ENCODE measurements at regions not wholly inside any gene's neighbourhood (a gene's known extent, or its start where the extent isn't known, plus 50 kb on each side); places are given as distances from the start of the nearest gene placed in this dataset.

- Histone ChIP-seq H3K4me3 (ENCODE audit: low read length) (no peak overlapping the region), H3K27ac (ENCODE audit: low read length) (no peak overlapping the region), H3K36me3 (ENCODE audit: control insufficient read depth, insufficient read depth, low read length) (no peaks in the 10 kb centered on the region), H3K27me3 (ENCODE audit: control insufficient read depth, insufficient read depth, low read length) (no peaks in the 10 kb centered on the region), H3K4me1 (ENCODE audit: control insufficient read depth, insufficient read depth, low read length) (no peaks in the 10 kb centered on the region), H3K9me3 (ENCODE audit: control insufficient read depth, insufficient read depth, low read length) (no peaks in the 10 kb centered on the region)
- no CpG with 5 or more reads among the region's 2 CpGs for whole genome bisulfite sequencing (ENCODE audit: insufficient coverage, insufficient read length)
- no peak for DNase-seq (ENCODE audit: low read depth, low spot score)
Measured at GRCh38 chr5:98504505-98504904, 269.0 kb upstream of the RGMB start.

DNA sequence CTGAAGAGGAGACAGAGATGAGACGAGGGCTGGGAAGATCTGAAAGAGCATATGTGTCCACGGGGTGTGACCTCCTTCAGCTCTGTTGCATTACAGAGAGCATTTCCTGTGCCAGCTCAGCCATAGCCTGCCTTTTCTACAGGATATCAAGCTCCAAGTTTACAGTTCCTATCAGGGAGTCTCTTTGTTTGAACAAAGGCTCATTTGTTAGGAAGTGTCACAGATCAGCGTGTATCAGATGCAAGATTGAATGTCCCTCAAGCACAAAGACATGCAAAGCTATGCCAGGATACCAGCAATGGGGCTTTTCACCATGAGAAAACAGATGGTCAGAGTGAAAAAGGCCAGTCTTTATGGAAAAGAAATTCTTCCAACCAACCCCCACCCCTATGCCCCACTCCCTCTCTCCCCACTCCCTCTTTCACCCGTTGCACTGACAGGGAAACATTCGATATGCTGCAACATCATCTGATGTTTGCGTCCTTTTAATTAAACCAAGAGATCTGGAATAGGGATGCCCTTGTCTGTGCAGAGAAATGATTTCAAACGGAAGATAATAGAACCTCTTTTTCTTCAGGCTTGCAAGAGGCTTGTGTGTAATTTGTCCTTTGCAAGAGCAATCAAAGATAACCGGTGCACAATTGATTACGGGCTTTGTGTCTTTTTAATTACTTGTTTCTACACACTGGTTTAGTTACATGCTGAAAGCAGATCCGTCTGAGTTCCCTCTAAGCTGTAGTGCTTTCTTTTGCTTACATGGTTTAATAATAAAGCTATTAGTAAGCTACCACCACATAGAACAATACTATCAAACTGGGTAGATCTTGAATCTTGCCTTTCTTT, 263.1 kb upstream of the RGMB start:
- Histone ChIP-seq H3K4me1 (ENCODE audit: control insufficient read depth, insufficient read depth, low read length) (no peaks in the 10 kb centered on the region), H3K27ac (ENCODE audit: low read length) (no peak overlapping the region), H3K9me3 (ENCODE audit: control insufficient read depth, insufficient read depth, low read length) (no peaks in the 10 kb centered on the region), H3K27me3 (ENCODE audit: control insufficient read depth, insufficient read depth, low read length) (no peaks in the 10 kb centered on the region), H3K4me3 (ENCODE audit: low read length) (no peak overlapping the region), H3K36me3 (ENCODE audit: control insufficient read depth, insufficient read depth, low read length) (no peaks in the 10 kb centered on the region)
- DNase-seq (ENCODE audit: low read depth, low spot score) = no peak
- WGBS (ENCODE audit: insufficient coverage, insufficient read length) = no CpG with 5 or more reads among the region's 10 CpGs

GRCh38 chr5:98513380-98513779, 260.1 kb upstream of the RGMB start:
- H3K36me3 ChIP-seq (ENCODE audit: control insufficient read depth, insufficient read depth, low read length) = no peaks in the 10 kb centered on the region
- DNase-seq (ENCODE audit: low read depth, low spot score) = no peak
- H3K9me3 ChIP-seq (ENCODE audit: control insufficient read depth, insufficient read depth, low read length) = no peaks in the 10 kb centered on the region
- no peak overlapping the region for H3K4me3 ChIP-seq (ENCODE audit: low read length)
- no peaks in the 10 kb centered on the region for H3K4me1 ChIP-seq (ENCODE audit: control insufficient read depth, insufficient read depth, low read length)
- WGBS (ENCODE audit: insufficient coverage, insufficient read length) = no CpG with 5 or more reads among the region's 4 CpGs
- H3K27ac ChIP-seq (ENCODE audit: low read length) = no peak overlapping the region
- no peaks in the 10 kb centered on the region for H3K27me3 ChIP-seq (ENCODE audit: control insufficient read depth, insufficient read depth, low read length)

- Histone ChIP-seq H3K27me3 (ENCODE audit: control insufficient read depth, insufficient read depth, low read length) (no peaks in the 10 kb centered on the region), H3K4me1 (ENCODE audit: control insufficient read depth, insufficient read depth, low read length) (no peaks in the 10 kb centered on the region), H3K27ac (ENCODE audit: low read length) (no peak overlapping the region), H3K9me3 (ENCODE audit: control insufficient read depth, insufficient read depth, low read length) (no peaks in the 10 kb centered on the region), H3K36me3 (ENCODE audit: control insufficient read depth, insufficient read depth, low read length) (no peaks in the 10 kb centered on the region), H3K4me3 (ENCODE audit: low read length) (no peak overlapping the region)
- no peak for DNase-seq (ENCODE audit: low read depth, low spot score)
- WGBS (ENCODE audit: insufficient coverage, insufficient read length) = no CpG with 5 or more reads among the region's 3 CpGs
Measured at GRCh38 chr5:98514215-98514614, 259.2 kb upstream of the RGMB start.

DNA sequence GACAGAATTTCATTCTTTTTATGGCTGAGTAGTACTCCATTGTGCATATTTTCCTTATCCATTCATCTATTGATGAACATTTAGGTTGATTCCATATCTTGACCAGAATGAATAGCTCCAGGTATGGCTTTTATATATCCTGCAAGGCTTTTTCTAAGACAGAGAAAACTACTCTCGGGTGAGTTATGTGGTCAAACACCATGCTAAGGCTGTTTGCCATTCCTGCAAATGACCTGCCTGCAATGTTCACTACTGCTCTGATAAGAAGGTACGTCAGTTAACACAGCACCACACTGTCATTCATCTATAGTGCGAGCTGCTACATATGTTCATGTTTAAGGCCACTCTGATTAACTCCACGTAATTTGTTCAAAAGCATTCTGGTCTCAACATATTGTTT, 256.8 kb upstream of the RGMB start:
- no peak overlapping the region for H3K27ac ChIP-seq (ENCODE audit: low read length)
- H3K27me3 ChIP-seq (ENCODE audit: control insufficient read depth, insufficient read depth, low read length) = no peaks in the 10 kb centered on the region
- no peaks in the 10 kb centered on the region for H3K9me3 ChIP-seq (ENCODE audit: control insufficient read depth, insufficient read depth, low read length)
- DNase-seq (ENCODE audit: low read depth, low spot score) = no peak
- H3K36me3 ChIP-seq (ENCODE audit: control insufficient read depth, insufficient read depth, low read length) = no peaks in the 10 kb centered on the region
- no peaks in the 10 kb centered on the region for H3K4me1 ChIP-seq (ENCODE audit: control insufficient read depth, insufficient read depth, low read length)
- WGBS (ENCODE audit: insufficient coverage, insufficient read length) = no CpG with 5 or more reads among the region's 4 CpGs
- H3K4me3 ChIP-seq (ENCODE audit: low read length) = no peak overlapping the region

- WGBS (ENCODE audit: insufficient coverage, insufficient read length) = no CpG with 5 or more reads among the region's 4 CpGs
- DNase-seq (ENCODE audit: low read depth, low spot score) = no peak
Measured at GRCh38 chr5:98517560-98518366, 255.7 kb upstream of the RGMB start.

GRCh38 chr5:98518754-98519153, 254.7 kb upstream of the RGMB start:
- DNase-seq (ENCODE audit: low read depth, low spot score) = no peak
- Histone ChIP-seq H3K27me3 (ENCODE audit: control insufficient read depth, insufficient read depth, low read length) (no peaks in the 10 kb centered on the region), H3K4me3 (ENCODE audit: low read length) (no peak overlapping the region), H3K27ac (ENCODE audit: low read length) (no peak overlapping the region), H3K36me3 (ENCODE audit: control insufficient read depth, insufficient read depth, low read length) (no peaks in the 10 kb centered on the region), H3K4me1 (ENCODE audit: control insufficient read depth, insufficient read depth, low read length) (no peaks in the 10 kb centered on the region), H3K9me3 (ENCODE audit: control insufficient read depth, insufficient read depth, low read length) (no peaks in the 10 kb centered on the region)
- no CpG with 5 or more reads among the region's 1 CpG for WGBS (ENCODE audit: insufficient coverage, insufficient read length)

More at GRCh38 chr5:98517560-98518366, 255.7 kb upstream of the RGMB start:
- H3K4me3 ChIP-seq (ENCODE audit: low read length) = no peak overlapping the region
- no peaks in the 10 kb centered on the region for H3K4me1 ChIP-seq (ENCODE audit: control insufficient read depth, insufficient read depth, low read length)
- no peaks in the 10 kb centered on the region for H3K27me3 ChIP-seq (ENCODE audit: control insufficient read depth, insufficient read depth, low read length)
- H3K9me3 ChIP-seq (ENCODE audit: control insufficient read depth, insufficient read depth, low read length) = no peaks in the 10 kb centered on the region
- H3K36me3 ChIP-seq (ENCODE audit: control insufficient read depth, insufficient read depth, low read length) = no peaks in the 10 kb centered on the region
- no peak overlapping the region for H3K27ac ChIP-seq (ENCODE audit: low read length)

DNA sequence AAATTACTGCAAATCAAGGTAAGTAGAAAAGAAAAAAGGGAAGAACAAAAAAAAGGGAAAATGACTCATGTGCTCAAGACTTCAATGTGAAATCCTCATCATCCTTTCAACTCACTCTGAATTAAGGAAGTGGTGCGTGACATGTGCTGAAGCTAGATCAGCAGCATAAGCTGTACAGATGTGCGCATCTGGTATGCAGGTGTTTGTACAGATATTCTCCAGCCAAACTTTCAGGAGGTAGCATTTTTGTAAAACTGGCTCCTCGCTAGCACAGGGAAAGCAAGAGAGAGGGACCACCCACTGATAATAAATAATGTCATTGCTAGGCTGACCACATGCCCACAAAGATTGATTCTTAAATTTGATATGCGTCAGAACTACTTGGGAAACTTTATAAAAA, 253.9 kb upstream of the RGMB start:
- DNase-seq (ENCODE audit: low read depth, low spot score) = no peak
- WGBS (ENCODE audit: insufficient coverage, insufficient read length) = no CpG with 5 or more reads among the region's 4 CpGs

GRCh38 chr5:98521821-98522220, 251.6 kb upstream of the RGMB start:
- no peak for DNase-seq (ENCODE audit: low read depth, low spot score)
- WGBS (ENCODE audit: insufficient coverage, insufficient read length) = no CpG with 5 or more reads among the region's 3 CpGs
- no peaks in the 10 kb centered on the region for H3K36me3 ChIP-seq (ENCODE audit: control insufficient read depth, insufficient read depth, low read length)

More for the DNA sequence above, 253.9 kb upstream of the RGMB start:
- H3K27me3 ChIP-seq (ENCODE audit: control insufficient read depth, insufficient read depth, low read length) = no peaks in the 10 kb centered on the region
- no peaks in the 10 kb centered on the region for H3K4me1 ChIP-seq (ENCODE audit: control insufficient read depth, insufficient read depth, low read length)
- H3K9me3 ChIP-seq (ENCODE audit: control insufficient read depth, insufficient read depth, low read length) = no peaks in the 10 kb centered on the region
- H3K36me3 ChIP-seq (ENCODE audit: control insufficient read depth, insufficient read depth, low read length) = no peaks in the 10 kb centered on the region
- H3K4me3 ChIP-seq (ENCODE audit: low read length) = no peak overlapping the region
- no peak overlapping the region for H3K27ac ChIP-seq (ENCODE audit: low read length)

DNA sequence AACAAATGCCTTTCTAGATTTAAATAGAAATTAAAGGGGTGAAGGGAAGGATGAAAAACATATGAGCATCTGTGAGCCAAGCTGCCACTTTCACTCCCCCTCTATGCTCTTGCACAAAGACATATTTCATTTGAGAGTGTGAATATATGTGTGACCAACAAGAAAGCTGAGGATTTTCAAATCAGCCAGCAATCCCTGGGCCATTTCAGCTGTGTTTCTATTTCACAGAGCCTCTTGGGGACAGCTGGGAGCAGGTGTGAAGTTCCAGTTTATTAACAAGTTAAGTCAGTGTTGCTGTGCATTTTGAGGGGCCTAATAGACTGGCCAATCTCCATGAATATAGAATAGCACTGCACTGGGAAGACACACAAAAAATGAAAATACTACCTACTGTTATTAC, 248.7 kb upstream of the RGMB start:
- H3K27ac ChIP-seq (ENCODE audit: low read length) = no peak overlapping the region
- no peaks in the 10 kb centered on the region for H3K4me1 ChIP-seq (ENCODE audit: control insufficient read depth, insufficient read depth, low read length)
- no peaks in the 10 kb centered on the region for H3K36me3 ChIP-seq (ENCODE audit: control insufficient read depth, insufficient read depth, low read length)
- no peak for DNase-seq (ENCODE audit: low read depth, low spot score)
- H3K27me3 ChIP-seq (ENCODE audit: control insufficient read depth, insufficient read depth, low read length) = no peaks in the 10 kb centered on the region
- no peaks in the 10 kb centered on the region for H3K9me3 ChIP-seq (ENCODE audit: control insufficient read depth, insufficient read depth, low read length)
- H3K4me3 ChIP-seq (ENCODE audit: low read length) = no peak overlapping the region

More at GRCh38 chr5:98521821-98522220, 251.6 kb upstream of the RGMB start:
- no peaks in the 10 kb centered on the region for H3K9me3 ChIP-seq (ENCODE audit: control insufficient read depth, insufficient read depth, low read length)
- no peaks in the 10 kb centered on the region for H3K27me3 ChIP-seq (ENCODE audit: control insufficient read depth, insufficient read depth, low read length)
- no peak overlapping the region for H3K4me3 ChIP-seq (ENCODE audit: low read length)
- no peak overlapping the region for H3K27ac ChIP-seq (ENCODE audit: low read length)
- H3K4me1 ChIP-seq (ENCODE audit: control insufficient read depth, insufficient read depth, low read length) = no peaks in the 10 kb centered on the region
